CD14-positive monocyte (primary cell): ENCODE measurements at regions not wholly inside any gene's neighbourhood (a gene's known extent, or its start where the extent isn't known, plus 50 kb on each side); places are given as distances from the start of the nearest gene placed in this dataset.

Experiments
- DNase-seq, 3 donors: peaks; one replicate each; pipeline ENCODE4 v3.0.0-alpha.2; 2011 to 2022
- H2AFZ ChIP-seq: 2 replicates; pipeline ENCODE4 v1.6.0; 2012; ENCODE audit warnings: mild to moderate bottlenecking, low read depth, low read length, inconsistent platforms; ENCODE audit not compliant: insufficient read depth, poor library complexity, severe bottlenecking
- H3K27ac ChIP-seq, 2 donors: 1 replicate in 1 of 2; 2 replicates in 1 of 2; pipeline ENCODE4 v1.5.1; 2012 to 2013; ENCODE audit warnings: low read length in 2 of 2, control low read depth in 1 of 2, inconsistent platforms in 1 of 2, low read depth in 1 of 2, mild to moderate bottlenecking in 1 of 2
- H3K27me3 ChIP-seq, 2 donors: one replicate each; pipeline versions ENCODE4 v1.6.0 to v1.6.1; 2011 to 2013; ENCODE audit warnings: low read length in 2 of 2; ENCODE audit not compliant: control insufficient read depth in 2 of 2, insufficient read depth in 2 of 2
- H3K36me3 ChIP-seq, 2 donors: replicated peaks in 1 of 2; 1 replicate in 1 of 2; 2 replicates in 1 of 2; pipeline versions ENCODE4 v1.5.1 to v1.6.1; 2012 to 2013; ENCODE audit warnings: low read length in 2 of 2, control low read depth in 1 of 2, inconsistent platforms in 1 of 2, mild to moderate bottlenecking in 1 of 2; ENCODE audit not compliant: insufficient read depth in 2 of 2, control insufficient read depth in 1 of 2
- H3K4me1 ChIP-seq, 2 donors: 1 replicate in 1 of 2; 2 replicates in 1 of 2; pipeline versions ENCODE4 v1.5.1 to v1.6.1; 2012 to 2013; ENCODE audit warnings: low read length in 2 of 2, control low read depth in 1 of 2, inconsistent platforms in 1 of 2, mild to moderate bottlenecking in 1 of 2, moderate library complexity in 1 of 2; ENCODE audit not compliant: insufficient read depth in 2 of 2, control insufficient read depth in 1 of 2
- H3K4me2 ChIP-seq: replicated peaks from 2 replicates; pipeline ENCODE3; 2012; ENCODE audit warnings: low read length, moderate library complexity, mild to moderate bottlenecking; ENCODE audit not compliant: poor library complexity, severe bottlenecking; ENCODE audit errors: extremely low read depth
- H3K4me3 ChIP-seq, 3 experiments: fragments of 200-600 bp in 1 of 3; sonication (generic) in 1 of 3; replicated peaks in 1 of 3; 1 replicate in 2 of 3; 2 replicates in 1 of 3; pipeline ENCODE4 v1.5.1; 2011 to 2013; ENCODE audit warnings: low read length in 3 of 3, mild to moderate bottlenecking in 3 of 3, control low read depth in 2 of 3, low read depth in 2 of 3, inconsistent platforms in 1 of 3, moderate library complexity in 1 of 3
- H3K79me2 ChIP-seq: 2 replicates; pipeline ENCODE4 v1.6.0; 2012; ENCODE audit warnings: mild to moderate bottlenecking, control low read depth, inconsistent platforms, low read length, moderate library complexity; ENCODE audit not compliant: insufficient read depth
- H3K9ac ChIP-seq: 2 replicates; pipeline ENCODE4 v1.6.0; 2017; ENCODE audit warnings: low read length, mild to moderate bottlenecking; ENCODE audit not compliant: insufficient read depth, poor library complexity, severe bottlenecking
- H3K9me3 ChIP-seq, 2 donors: replicated peaks in 1 of 2; 1 replicate in 1 of 2; 2 replicates in 1 of 2; pipeline versions ENCODE4 v1.5.1 to v1.6.1; 2012 to 2013; ENCODE audit warnings: low read length in 2 of 2, control low read depth in 1 of 2; ENCODE audit not compliant: control insufficient read depth in 1 of 2, insufficient read depth in 1 of 2
- H4K20me1 ChIP-seq: 2 replicates; pipeline ENCODE4 v1.6.0; 2012; ENCODE audit warnings: mild to moderate bottlenecking, low read length, control low read depth, moderate library complexity; ENCODE audit not compliant: insufficient read depth
- H3K27ac Mint-ChIP-seq, 7 donors: one replicate each; pipeline ENCODE4 v1.8.0; 2020; ENCODE audit warnings: mild to moderate bottlenecking in 7 of 7, mixed read lengths in 7 of 7, moderate library complexity in 6 of 7, inconsistent platforms in 2 of 7
- H3K27me3 Mint-ChIP-seq, 3 donors: one replicate each; pipeline ENCODE4 v1.8.0; 2021 to 2022; ENCODE audit warnings: low read depth in 3 of 3, mild to moderate bottlenecking in 3 of 3, mixed read lengths in 3 of 3, moderate library complexity in 3 of 3, inconsistent platforms in 1 of 3
- H3K36me3 Mint-ChIP-seq, 2 donors: one replicate each; pipeline ENCODE4 v1.8.0; 2020; ENCODE audit warnings: mixed read lengths in 2 of 2, inconsistent platforms in 1 of 2, mild to moderate bottlenecking in 1 of 2
- H3K4me1 Mint-ChIP-seq: one replicate; pipeline ENCODE4 v1.8.0; 2020; ENCODE audit warnings: mild to moderate bottlenecking, mixed read lengths
- H3K4me3 Mint-ChIP-seq, 2 donors: one replicate each; pipeline ENCODE4 v1.8.0; 2020; ENCODE audit warnings: mild to moderate bottlenecking in 2 of 2, mixed read lengths in 2 of 2, moderate library complexity in 1 of 2
- H3K9me3 Mint-ChIP-seq, 7 donors: one replicate each; pipeline ENCODE4 v1.8.0; 2020 to 2022; ENCODE audit warnings: mixed read lengths in 7 of 7, mild to moderate bottlenecking in 6 of 7, moderate library complexity in 6 of 7, inconsistent platforms in 2 of 7
- WGBS: methylation state at CpG from one replicate; pipeline ENCODE4 v1.1.5; 2013; ENCODE audit warnings: missing lambda C conversion rate; ENCODE audit not compliant: insufficient coverage; 5-methylcytosine and 5-hydroxymethylcytosine counted together
- intact Hi-C, 2 donors: fragments of 100-400 bp; cut with micrococcal nuclease; formaldehyde crosslinking; loops; one replicate each; pipeline versions ENCODE4 v1.15.0 to v1.15.1; 2023
- TF ChIP-seq, protein P1 (sequence below): fragments of 200-600 bp; IDR thresholded peaks from one replicate; pipeline ENCODE4 v1.8.0; 2022; ENCODE audit warnings: antibody characterized with exemption, mild to moderate bottlenecking

DNA sequence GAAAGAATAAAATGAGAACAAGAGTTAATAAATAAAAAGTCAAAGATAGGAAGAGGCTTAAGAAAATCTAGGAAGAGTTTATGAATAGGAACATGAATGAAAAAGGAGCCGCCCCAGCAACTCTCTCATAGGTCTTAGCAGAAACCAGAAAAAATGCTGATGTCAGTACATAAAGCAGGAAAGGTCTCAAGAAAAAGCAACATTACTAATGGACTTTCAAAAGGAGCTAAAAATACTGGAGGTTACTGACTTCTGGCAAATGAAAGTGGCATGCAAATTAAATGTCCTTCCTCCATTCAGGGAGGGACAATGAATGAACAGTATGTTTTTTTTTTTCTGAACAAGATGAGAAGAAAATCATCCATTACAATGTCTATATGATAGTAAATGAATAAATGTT lies 387.6 kb downstream of the BRINP2 start:
- Histone ChIP-seq H3K9me3 (peaks cover 8 to 23% of the 10 kb centered on the region in 2 donors), H3K27me3 (no peaks in the 10 kb centered on the region), H3K4me2 (no peak overlapping the region), H3K9ac (no peak overlapping the region), H3K4me1 (no peaks in the 10 kb centered on the region), H3K4me3 (no peak overlapping the region), H3K27ac (no peak overlapping the region), H4K20me1 (no peaks in the 10 kb centered on the region), H3K79me2 (no peaks in the 10 kb centered on the region), H3K36me3 (no peaks in the 10 kb centered on the region), H2AFZ (no peak overlapping the region)
- intact Hi-C loops = no loop called here
- Mint-ChIP-seq H3K4me1 (no peaks in the 10 kb centered on the region), H3K36me3 (no peaks in the 10 kb centered on the region), H3K27ac (no peak overlapping the region), H3K27me3 (peaks cover 0 to 2% (median 0%) of the 10 kb centered on the region in 3 donors), H3K9me3 (peaks cover 3 to 12% (median 8%) of the 10 kb centered on the region in 7 donors), H3K4me3 (no peak overlapping the region)
- WGBS = no CpG with 5 or more reads among the region's 1 CpG
- TF ChIP-seq, protein P1, sequence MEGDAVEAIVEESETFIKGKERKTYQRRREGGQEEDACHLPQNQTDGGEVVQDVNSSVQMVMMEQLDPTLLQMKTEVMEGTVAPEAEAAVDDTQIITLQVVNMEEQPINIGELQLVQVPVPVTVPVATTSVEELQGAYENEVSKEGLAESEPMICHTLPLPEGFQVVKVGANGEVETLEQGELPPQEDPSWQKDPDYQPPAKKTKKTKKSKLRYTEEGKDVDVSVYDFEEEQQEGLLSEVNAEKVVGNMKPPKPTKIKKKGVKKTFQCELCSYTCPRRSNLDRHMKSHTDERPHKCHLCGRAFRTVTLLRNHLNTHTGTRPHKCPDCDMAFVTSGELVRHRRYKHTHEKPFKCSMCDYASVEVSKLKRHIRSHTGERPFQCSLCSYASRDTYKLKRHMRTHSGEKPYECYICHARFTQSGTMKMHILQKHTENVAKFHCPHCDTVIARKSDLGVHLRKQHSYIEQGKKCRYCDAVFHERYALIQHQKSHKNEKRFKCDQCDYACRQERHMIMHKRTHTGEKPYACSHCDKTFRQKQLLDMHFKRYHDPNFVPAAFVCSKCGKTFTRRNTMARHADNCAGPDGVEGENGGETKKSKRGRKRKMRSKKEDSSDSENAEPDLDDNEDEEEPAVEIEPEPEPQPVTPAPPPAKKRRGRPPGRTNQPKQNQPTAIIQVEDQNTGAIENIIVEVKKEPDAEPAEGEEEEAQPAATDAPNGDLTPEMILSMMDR = no peak
- DNase-seq = no peak

DNA sequence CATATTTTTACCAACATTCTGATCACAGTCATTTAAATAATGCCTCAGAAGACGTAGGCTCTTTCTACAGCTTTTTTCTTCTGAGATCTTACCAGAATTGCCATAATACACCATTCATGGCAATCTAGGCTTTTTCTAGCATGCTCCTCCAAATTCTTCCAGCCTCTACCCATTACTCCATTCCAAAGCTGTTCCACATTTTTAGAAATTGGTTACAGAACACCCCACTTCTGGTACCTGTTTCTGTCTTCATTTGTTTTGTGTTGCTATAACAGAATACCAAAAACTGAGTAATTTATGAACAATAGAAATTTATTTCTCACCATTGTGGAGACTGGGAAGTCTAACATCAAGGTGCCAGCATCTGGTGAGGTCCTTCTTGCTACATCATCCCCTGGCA lies 385.4 kb downstream of the BRINP2 start:
- Mint-ChIP-seq H3K9me3 (peaks cover under 1 to 7% (median 6%) of the 10 kb centered on the region in 7 donors), H3K36me3 (no peaks in the 10 kb centered on the region), H3K4me3 (no peak overlapping the region), H3K27me3 (peaks cover 0 to 2% (median 0%) of the 10 kb centered on the region in 3 donors), H3K4me1 (no peaks in the 10 kb centered on the region), H3K27ac (no peak overlapping the region)
- no peak overlapping the region for H3K4me3 ChIP-seq
- 50% methylated on average over 1 of the region's 1 CpG for WGBS
- no peak overlapping the region for H3K4me2 ChIP-seq
- H3K27ac ChIP-seq = no peak overlapping the region
- TF ChIP-seq, protein P1 = no peak
- intact Hi-C loops = no loop called here
- H2AFZ ChIP-seq = no peak overlapping the region
- no peak for DNase-seq
- no peaks in the 10 kb centered on the region for H3K27me3 ChIP-seq
- no peaks in the 10 kb centered on the region for H3K4me1 ChIP-seq
- peaks cover 5 to 16% of the 10 kb centered on the region in 2 donors for H3K9me3 ChIP-seq
- H3K36me3 ChIP-seq = no peaks in the 10 kb centered on the region
- no peaks in the 10 kb centered on the region for H3K79me2 ChIP-seq
- H4K20me1 ChIP-seq = no peaks in the 10 kb centered on the region
- H3K9ac ChIP-seq = no peak overlapping the region
